WERI-Rb-1 (cell line): ENCODE measurements at regions not wholly inside any gene's neighbourhood (a gene's known extent, or its start where the extent isn't known, plus 50 kb on each side); places are given as distances from the start of the nearest gene placed in this dataset.

Experiments
- DNase-seq: peaks from one replicate; pipeline ENCODE4 v3.0.0-alpha.2; 2020
- H3K27ac ChIP-seq: fragments of 250-450 bp; sonication (Bioruptor Pico); 2 replicates; pipeline ENCODE4 v1.5.1; 2020; ENCODE audit warnings: mild to moderate bottlenecking, moderate library complexity
- H3K27me3 ChIP-seq: fragments of 250-450 bp; sonication (Bioruptor Pico); 2 replicates; pipeline ENCODE4 v1.5.1; 2021; ENCODE audit warnings: mild to moderate bottlenecking, low read depth, moderate library complexity; ENCODE audit not compliant: insufficient read depth, severe bottlenecking
- H3K36me3 ChIP-seq: fragments of 250-450 bp; sonication (Bioruptor Pico); 2 replicates; pipeline ENCODE4 v1.5.1; 2020; ENCODE audit warnings: mild to moderate bottlenecking, moderate library complexity
- H3K4me3 ChIP-seq: 2 replicates; pipeline ENCODE4 v1.5.1; 2011; ENCODE audit warnings: low read depth, mild to moderate bottlenecking, control low read depth, low read length
- H3K9me3 ChIP-seq: fragments of 250-450 bp; sonication (Bioruptor Pico); 2 replicates; pipeline ENCODE4 v1.5.1; 2021; ENCODE audit warnings: mild to moderate bottlenecking, moderate library complexity; ENCODE audit not compliant: severe bottlenecking
- TF ChIP-seq, protein P1 (sequence below): IDR thresholded peaks from 2 replicates; pipeline ENCODE4 v1.5.1; 2011; ENCODE audit warnings: low read depth, mild to moderate bottlenecking, control low read depth, inconsistent platforms, low read length

DNA sequence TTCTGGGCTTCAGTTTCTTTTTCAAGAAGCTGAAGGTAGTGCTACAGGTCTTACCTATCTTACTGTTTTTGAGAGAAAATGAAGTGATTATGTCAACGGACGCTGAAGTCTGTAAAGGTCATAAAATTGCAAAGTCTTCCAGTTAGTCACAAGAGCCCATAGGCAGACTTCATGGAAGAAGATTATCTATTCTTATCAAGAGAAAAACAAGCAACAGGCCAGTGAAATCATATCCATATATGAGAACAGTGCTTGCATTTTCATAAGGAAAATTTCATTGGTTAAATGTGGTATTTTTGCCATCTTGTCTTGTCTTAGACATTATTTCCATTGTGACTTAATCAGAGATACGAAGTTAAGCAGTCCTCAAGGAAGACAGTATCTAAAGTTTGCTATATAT lies 412.7 kb upstream of the SEL1L start:
- Histone ChIP-seq H3K4me3 (no peak overlapping the region), H3K27me3 (no peaks in the 10 kb centered on the region), H3K36me3 (no peaks in the 10 kb centered on the region), H3K27ac (peak overlapping the region; percentile 48; the same call in 1 of the 2 replicates), H3K9me3 (no peaks in the 10 kb centered on the region)
- DNase-seq = no peak
- TF ChIP-seq, protein P1, sequence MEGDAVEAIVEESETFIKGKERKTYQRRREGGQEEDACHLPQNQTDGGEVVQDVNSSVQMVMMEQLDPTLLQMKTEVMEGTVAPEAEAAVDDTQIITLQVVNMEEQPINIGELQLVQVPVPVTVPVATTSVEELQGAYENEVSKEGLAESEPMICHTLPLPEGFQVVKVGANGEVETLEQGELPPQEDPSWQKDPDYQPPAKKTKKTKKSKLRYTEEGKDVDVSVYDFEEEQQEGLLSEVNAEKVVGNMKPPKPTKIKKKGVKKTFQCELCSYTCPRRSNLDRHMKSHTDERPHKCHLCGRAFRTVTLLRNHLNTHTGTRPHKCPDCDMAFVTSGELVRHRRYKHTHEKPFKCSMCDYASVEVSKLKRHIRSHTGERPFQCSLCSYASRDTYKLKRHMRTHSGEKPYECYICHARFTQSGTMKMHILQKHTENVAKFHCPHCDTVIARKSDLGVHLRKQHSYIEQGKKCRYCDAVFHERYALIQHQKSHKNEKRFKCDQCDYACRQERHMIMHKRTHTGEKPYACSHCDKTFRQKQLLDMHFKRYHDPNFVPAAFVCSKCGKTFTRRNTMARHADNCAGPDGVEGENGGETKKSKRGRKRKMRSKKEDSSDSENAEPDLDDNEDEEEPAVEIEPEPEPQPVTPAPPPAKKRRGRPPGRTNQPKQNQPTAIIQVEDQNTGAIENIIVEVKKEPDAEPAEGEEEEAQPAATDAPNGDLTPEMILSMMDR = no peak

DNA sequence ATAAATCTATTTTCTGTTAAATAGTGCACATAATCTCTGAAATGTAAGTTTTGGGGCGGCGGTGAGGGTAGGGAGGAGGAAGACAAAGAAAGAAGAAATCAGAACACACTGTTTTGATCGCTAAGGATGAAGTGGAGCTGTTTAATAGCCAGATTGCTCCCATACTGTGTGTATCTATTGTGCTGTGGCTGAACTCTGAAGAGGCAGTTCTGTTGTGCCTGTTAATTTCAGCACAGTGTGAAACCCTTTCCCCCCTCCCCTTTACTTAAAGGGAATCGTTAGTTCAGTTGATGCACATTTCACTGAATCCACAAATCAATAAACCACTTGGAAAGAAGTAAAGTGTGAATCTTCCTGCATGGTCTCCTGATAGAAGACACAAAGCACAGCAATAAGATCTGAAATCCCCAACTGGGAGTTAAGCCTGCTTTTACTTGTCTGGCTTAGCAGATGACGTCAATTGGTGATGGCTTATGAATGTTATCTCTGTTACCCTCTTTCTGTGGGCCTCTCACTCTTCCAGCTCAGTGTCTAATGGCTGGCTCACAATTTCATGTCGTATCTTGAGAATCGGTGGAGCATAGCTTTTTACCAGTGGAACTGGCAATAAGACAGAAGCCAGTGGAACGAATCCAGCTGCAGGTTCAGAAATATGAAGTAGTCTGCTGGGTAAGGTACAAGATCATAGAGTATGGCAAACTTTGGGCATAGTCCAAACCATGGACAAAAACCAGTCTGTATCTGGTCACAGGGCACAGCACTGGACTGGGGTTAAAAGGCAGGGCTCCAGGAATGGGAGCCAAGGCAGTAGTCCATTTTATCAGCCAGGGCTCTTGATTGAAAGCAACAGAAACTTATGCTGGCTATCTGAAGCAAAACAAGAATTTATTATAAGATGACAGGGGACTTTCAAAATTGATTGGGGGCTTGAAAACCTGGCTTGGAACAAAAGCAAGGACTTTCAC lies 413.5 kb upstream of the SEL1L start:
- DNase-seq = peak; percentile 48

DNA sequence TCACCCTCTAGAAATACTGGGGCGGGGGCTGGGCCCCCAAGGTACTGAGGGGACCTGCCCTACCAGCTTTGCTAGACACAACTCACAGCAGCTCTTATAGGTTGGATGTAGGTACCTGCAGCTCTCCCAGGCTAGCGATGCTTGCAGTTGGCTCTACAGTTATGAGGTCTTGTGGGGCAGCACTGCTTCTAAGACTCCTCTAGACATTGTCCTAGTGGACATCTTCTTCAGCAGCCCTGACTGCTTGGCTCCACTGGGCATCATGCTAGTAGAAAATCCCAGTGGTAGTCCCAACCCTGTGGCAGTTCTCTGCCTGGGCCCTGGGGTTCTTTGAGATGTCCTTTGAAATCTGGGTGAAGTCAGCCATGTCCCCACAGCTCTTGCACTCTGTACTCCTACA lies 419.3 kb upstream of the SEL1L start:
- H3K36me3 ChIP-seq = no peaks in the 10 kb centered on the region
- no peak overlapping the region for H3K4me3 ChIP-seq
- TF ChIP-seq, protein P1 = no peak
- no peak overlapping the region for H3K27ac ChIP-seq
- H3K27me3 ChIP-seq = peaks cover 11% of the 10 kb centered on the region
- DNase-seq = no peak
- H3K9me3 ChIP-seq = peaks cover 2% of the 10 kb centered on the region

More for the DNA sequence above, 413.5 kb upstream of the SEL1L start:
- no peaks in the 10 kb centered on the region for H3K9me3 ChIP-seq
- peak overlapping the region; percentile 22; the same call in 1 of the 2 replicates for H3K4me3 ChIP-seq
- no peaks in the 10 kb centered on the region for H3K36me3 ChIP-seq
- TF ChIP-seq, protein P1 = no peak
- peak overlapping the region; percentile 48 for H3K27ac ChIP-seq
- no peaks in the 10 kb centered on the region for H3K27me3 ChIP-seq

DNA sequence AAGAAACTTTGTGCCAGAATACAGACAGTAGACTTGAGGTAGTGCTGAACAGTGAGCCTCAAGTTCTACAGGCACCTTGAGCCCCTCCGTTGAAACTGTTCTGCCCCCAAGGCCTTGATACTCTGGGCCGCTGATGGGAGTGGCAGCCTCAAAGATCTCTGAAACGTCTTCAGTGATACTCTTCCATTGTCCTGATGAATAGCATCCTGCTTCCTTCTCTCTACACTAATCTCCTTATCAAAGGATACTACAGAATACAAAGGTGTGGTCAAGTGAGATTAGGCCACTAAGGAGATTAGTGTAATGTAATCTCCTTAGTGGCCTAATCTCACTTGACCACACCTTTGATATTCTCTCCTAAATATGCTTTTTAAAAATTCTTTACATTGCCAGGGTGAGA lies 419.8 kb upstream of the SEL1L start:
- TF ChIP-seq, protein P1 = no peak
- Histone ChIP-seq H3K36me3 (no peaks in the 10 kb centered on the region), H3K4me3 (no peak overlapping the region), H3K27ac (no peak overlapping the region), H3K9me3 (peaks cover 2% of the 10 kb centered on the region), H3K27me3 (peaks cover 11% of the 10 kb centered on the region)
- peak; percentile 22 for DNase-seq

DNA sequence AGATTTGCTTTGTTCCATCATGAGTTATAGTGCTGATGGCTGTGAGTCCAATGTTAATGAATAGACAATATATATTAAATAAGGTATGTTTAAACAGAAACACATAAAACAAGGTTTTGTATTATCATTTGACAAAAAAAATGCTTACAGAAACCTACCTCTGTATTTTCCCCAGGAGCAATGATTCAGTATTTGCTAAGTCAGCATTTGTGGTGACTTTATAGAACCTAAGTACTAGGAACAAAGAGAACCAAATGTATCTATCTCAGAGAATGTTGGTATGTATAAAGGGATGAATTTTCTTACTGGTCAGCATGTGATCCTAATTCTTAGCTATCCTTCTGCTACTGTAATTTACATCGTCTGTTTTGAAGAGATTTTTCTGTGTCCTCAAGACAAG lies 421.5 kb upstream of the SEL1L start:
- peaks cover 2% of the 10 kb centered on the region for H3K9me3 ChIP-seq
- H3K36me3 ChIP-seq = no peaks in the 10 kb centered on the region
- H3K27ac ChIP-seq = no peak overlapping the region
- no peak overlapping the region for H3K4me3 ChIP-seq
- no peak for DNase-seq
- peaks cover 11% of the 10 kb centered on the region for H3K27me3 ChIP-seq
- TF ChIP-seq, protein P1 = no peak
